NT2/D1 (cell line): ENCODE measurements at regions not wholly inside any gene's neighbourhood (a gene's known extent, or its start where the extent isn't known, plus 50 kb on each side); places are given as distances from the start of the nearest gene placed in this dataset.

Experiments used
- DNase-seq: peaks from one replicate; pipeline ENCODE4 v3.0.0-alpha.2; 2011; ENCODE audit warnings: low read depth, low spot score
- H3K27me3 ChIP-seq: 2 replicates; pipeline ENCODE4 v1.6.0; 2011; ENCODE audit warnings: mild to moderate bottlenecking; ENCODE audit not compliant: insufficient read length, insufficient read depth
- H3K36me3 ChIP-seq: 2 replicates; pipeline ENCODE4 v1.6.1; 2011; ENCODE audit warnings: mild to moderate bottlenecking, low read length, mixed read lengths; ENCODE audit not compliant: insufficient read depth, insufficient read length
- H3K4me1 ChIP-seq: 2 replicates; pipeline ENCODE4 v1.5.1; 2011; ENCODE audit not compliant: insufficient read depth, insufficient read length
- H3K4me3 ChIP-seq: 2 replicates; pipeline ENCODE4 v1.5.1; 2011; ENCODE audit warnings: low read depth; ENCODE audit not compliant: insufficient read length
- H3K9ac ChIP-seq: 2 replicates; pipeline ENCODE4 v1.6.0; 2011; ENCODE audit warnings: low read depth; ENCODE audit not compliant: insufficient read length
- H3K9me3 ChIP-seq: 2 replicates; pipeline ENCODE4 v1.5.1; 2011; ENCODE audit warnings: mild to moderate bottlenecking, low read length; ENCODE audit not compliant: insufficient read depth
- SUZ12 ChIP-seq: IDR thresholded peaks from 2 replicates; pipeline ENCODE4 v1.6.1; 2011; ENCODE audit not compliant: insufficient read length, insufficient read depth; ENCODE audit errors: extremely low read depth
- YY1 ChIP-seq: IDR thresholded peaks from 2 replicates; pipeline ENCODE4 v1.6.1; 2011; ENCODE audit not compliant: insufficient read length, insufficient read depth
- ZNF274 ChIP-seq: IDR thresholded peaks from 2 replicates; pipeline ENCODE4 v1.6.1; 2011; ENCODE audit warnings: mild to moderate bottlenecking, low read depth, low read length

GRCh38 chr19:29268721-29269393 is 55.9 kb upstream of the UQCRFS1 start:
- no peaks in the 10 kb centered on the region for H3K27me3 ChIP-seq
- peaks cover 9% of the 10 kb centered on the region for H3K4me1 ChIP-seq
- TF ChIP-seq YY1, result no peak
- no peak for TF ChIP-seq ZNF274
- TF ChIP-seq SUZ12, result no peak
- H3K36me3 ChIP-seq, result no peaks in the 10 kb centered on the region
- no peak for DNase-seq
- H3K9me3 ChIP-seq, result 0 out of 2 replicates have a peak, but pooled peaks cover 3% of the 10 kb centered on the region
- H3K4me3 ChIP-seq, result no peak overlapping the region
- H3K9ac ChIP-seq, result no peak overlapping the region

GRCh38 chr19:29269641-29270040 is 56.7 kb upstream of the UQCRFS1 start:
- Histone ChIP-seq H3K27me3 (no peaks in the 10 kb centered on the region), H3K9ac (no peak overlapping the region), H3K4me1 (peaks cover 9% of the 10 kb centered on the region), H3K4me3 (no peak overlapping the region), H3K36me3 (no peaks in the 10 kb centered on the region), H3K9me3 (0 out of 2 replicates have a peak, but pooled peaks cover 3% of the 10 kb centered on the region)
- no peak for DNase-seq
- TF ChIP-seq ZNF274 (no peak), YY1 (no peak), SUZ12 (no peak)

GRCh38 chr19:29271341-29271740 is 58.4 kb upstream of the UQCRFS1 start:
- Histone ChIP-seq H3K4me1 (peaks cover 9% of the 10 kb centered on the region), H3K9ac (no peak overlapping the region), H3K36me3 (no peaks in the 10 kb centered on the region), H3K9me3 (0 out of 2 replicates have a peak, but pooled peaks cover 3% of the 10 kb centered on the region), H3K27me3 (no peaks in the 10 kb centered on the region), H3K4me3 (no peak overlapping the region)
- TF ChIP-seq ZNF274, result no peak
- no peak for TF ChIP-seq YY1
- no peak for DNase-seq

GRCh38 chr19:29271911-29272310 is 59.0 kb upstream of the UQCRFS1 start:
- Histone ChIP-seq H3K9ac (no peak overlapping the region), H3K4me1 (peaks cover 9% of the 10 kb centered on the region), H3K4me3 (no peak overlapping the region), H3K9me3 (0 out of 2 replicates have a peak, but pooled peaks cover 3% of the 10 kb centered on the region), H3K27me3 (no peaks in the 10 kb centered on the region), H3K36me3 (no peaks in the 10 kb centered on the region)
- TF ChIP-seq YY1, result no peak
- TF ChIP-seq SUZ12, result no peak
- no peak for TF ChIP-seq ZNF274
- no peak for DNase-seq

- TF ChIP-seq YY1 (no peak), SUZ12 (no peak), ZNF274 (no peak)
- Histone ChIP-seq H3K36me3 (no peaks in the 10 kb centered on the region), H3K27me3 (no peaks in the 10 kb centered on the region), H3K4me1 (peaks cover 9% of the 10 kb centered on the region), H3K9me3 (0 out of 2 replicates have a peak, but pooled peaks cover 3% of the 10 kb centered on the region), H3K4me3 (no peak overlapping the region), H3K9ac (no peak overlapping the region)
- DNase-seq, result no peak
These were observed 60.2 kb upstream of the UQCRFS1 start for GRCh38 chr19:29273000-29273640.

- no peak overlapping the region for H3K4me3 ChIP-seq
- TF ChIP-seq ZNF274 (no peak), YY1 (no peak), SUZ12 (no peak)
- H3K9me3 ChIP-seq, result 0 out of 2 replicates have a peak, but pooled peaks cover 3% of the 10 kb centered on the region
- no peaks in the 10 kb centered on the region for H3K27me3 ChIP-seq
- no peak overlapping the region for H3K9ac ChIP-seq
- DNase-seq, result no peak
- H3K4me1 ChIP-seq, result no peaks in the 10 kb centered on the region
- no peaks in the 10 kb centered on the region for H3K36me3 ChIP-seq
These were observed 62.3 kb upstream of the UQCRFS1 start for GRCh38 chr19:29275266-29275665.

- Histone ChIP-seq H3K4me1 (no peaks in the 10 kb centered on the region), H3K4me3 (no peak overlapping the region), H3K36me3 (no peaks in the 10 kb centered on the region), H3K27me3 (no peaks in the 10 kb centered on the region), H3K9me3 (no peaks in the 10 kb centered on the region), H3K9ac (no peak overlapping the region)
- TF ChIP-seq SUZ12, result no peak
- no peak for TF ChIP-seq ZNF274
- TF ChIP-seq YY1, result no peak
- no peak for DNase-seq
These were observed 64.2 kb upstream of the UQCRFS1 start for GRCh38 chr19:29277102-29277501.
